H9 (cell line): ENCODE measurements at regions not wholly inside any gene's neighbourhood (a gene's known extent, or its start where the extent isn't known, plus 50 kb on each side); places are given as distances from the start of the nearest gene placed in this dataset.

Experiments
- DNase-seq: peaks from one replicate; pipeline ENCODE4 v3.0.0-alpha.2; 2017
- H2AFZ ChIP-seq: one replicate; pipeline ENCODE4 v1.6.1; 2013; ENCODE audit warnings: mild to moderate bottlenecking, low read length, control low read depth, moderate library complexity
- H2AK5ac ChIP-seq: 2 replicates; pipeline ENCODE4 v1.6.1; 2013; ENCODE audit warnings: low read length, control low read depth, mixed read lengths; ENCODE audit not compliant: insufficient read length
- H2BK120ac ChIP-seq: one replicate; pipeline ENCODE4 v1.6.1; 2013; ENCODE audit warnings: low read depth, mild to moderate bottlenecking, low read length, control low read depth, inconsistent platforms; ENCODE audit not compliant: poor library complexity, severe bottlenecking
- H2BK12ac ChIP-seq: 2 replicates; pipeline ENCODE4 v1.6.1; 2013; ENCODE audit warnings: low read length, control low read depth, mixed read lengths, low read depth; ENCODE audit not compliant: insufficient read length
- H2BK15ac ChIP-seq: 2 replicates; pipeline ENCODE4 v1.6.1; 2013; ENCODE audit warnings: low read depth, low read length, control low read depth
- H2BK20ac ChIP-seq: one replicate; pipeline ENCODE4 v1.6.1; 2013; ENCODE audit warnings: low read depth, mild to moderate bottlenecking, low read length, control low read depth, inconsistent platforms; ENCODE audit not compliant: poor library complexity, severe bottlenecking
- H2BK5ac ChIP-seq: 2 replicates; pipeline ENCODE4 v1.6.1; 2013; ENCODE audit warnings: low read length, control low read depth, mixed read lengths; ENCODE audit not compliant: insufficient read length
- H3K14ac ChIP-seq: 2 replicates; pipeline ENCODE4 v1.6.1; 2013; ENCODE audit warnings: low read length, control low read depth; ENCODE audit not compliant: insufficient read depth
- H3K18ac ChIP-seq: 2 replicates; pipeline ENCODE4 v1.6.1; 2013; ENCODE audit warnings: low read depth, mild to moderate bottlenecking, mixed read lengths, low read length, control low read depth; ENCODE audit not compliant: insufficient read length
- H3K23ac ChIP-seq: 2 replicates; pipeline ENCODE4 v1.6.1; 2013; ENCODE audit warnings: low read length, control low read depth, mixed read lengths, low read depth; ENCODE audit not compliant: insufficient read length
- H3K23me2 ChIP-seq: 2 replicates; pipeline ENCODE4 v1.6.1; 2013; ENCODE audit warnings: low read depth, mild to moderate bottlenecking, mixed read lengths, low read length, control low read depth; ENCODE audit not compliant: insufficient read length, poor library complexity, severe bottlenecking
- H3K27ac ChIP-seq: 2 replicates; pipeline ENCODE4 v1.5.1; 2013; ENCODE audit warnings: low read length, control low read depth, mixed read lengths, low read depth; ENCODE audit not compliant: insufficient read length
- H3K27me3 ChIP-seq: 2 replicates; pipeline ENCODE4 v1.6.1; 2013; ENCODE audit warnings: low read length, control low read depth, inconsistent platforms; ENCODE audit not compliant: insufficient read depth
- H3K4ac ChIP-seq: 2 replicates; pipeline ENCODE4 v1.6.1; 2013; ENCODE audit warnings: low read depth, mild to moderate bottlenecking, control low read depth, inconsistent platforms, low read length, moderate library complexity
- H3K4me1 ChIP-seq: 2 replicates; pipeline ENCODE4 v1.6.1; 2013; ENCODE audit warnings: low read length, control low read depth, inconsistent platforms; ENCODE audit not compliant: insufficient read depth
- H3K4me2 ChIP-seq: 2 replicates; pipeline ENCODE4 v1.6.1; 2013; ENCODE audit warnings: low read length, control low read depth, mixed read lengths; ENCODE audit not compliant: insufficient read length, insufficient read depth
- H3K56ac ChIP-seq: 2 replicates; pipeline ENCODE4 v1.6.1; 2013; ENCODE audit warnings: low read depth, mild to moderate bottlenecking, mixed read lengths, low read length, control low read depth; ENCODE audit not compliant: insufficient read length
- H3K79me1 ChIP-seq: 2 replicates; pipeline ENCODE4 v1.6.1; 2013; ENCODE audit warnings: low read depth, mild to moderate bottlenecking, moderate library complexity, low read length, control low read depth, inconsistent platforms; ENCODE audit not compliant: insufficient read depth, poor library complexity, severe bottlenecking
- H3K79me2 ChIP-seq: 2 replicates; pipeline ENCODE4 v1.6.1; 2013; ENCODE audit warnings: low read length, control low read depth, inconsistent platforms; ENCODE audit not compliant: insufficient read depth
- H3K9ac ChIP-seq: 2 replicates; pipeline ENCODE4 v1.6.1; 2013; ENCODE audit warnings: low read length, control low read depth, mixed read lengths; ENCODE audit not compliant: insufficient read length; ENCODE audit errors: extremely low read depth
- H3K9me3 ChIP-seq: one replicate; pipeline ENCODE4 v1.6.1; 2013; ENCODE audit warnings: low read depth, low read length, inconsistent platforms; ENCODE audit not compliant: control insufficient read depth
- H3T11ph ChIP-seq: one replicate; pipeline ENCODE4 v1.6.1; 2013; ENCODE audit warnings: mild to moderate bottlenecking, low read length, control low read depth, inconsistent platforms
- H4K20me1 ChIP-seq: one replicate; pipeline ENCODE4 v1.6.1; 2013; ENCODE audit not compliant: control insufficient read depth, insufficient read length, insufficient read depth
- H4K5ac ChIP-seq: 2 replicates; pipeline ENCODE4 v1.6.1; 2013; ENCODE audit warnings: low read depth, mild to moderate bottlenecking, mixed read lengths, low read length, control low read depth; ENCODE audit not compliant: insufficient read length
- H4K8ac ChIP-seq: replicated peaks from 2 replicates; pipeline ENCODE4 v1.6.1; 2013; ENCODE audit warnings: low read length, control low read depth, mixed read lengths, low read depth; ENCODE audit not compliant: insufficient read length
- H4K91ac ChIP-seq: 2 replicates; pipeline ENCODE4 v1.6.1; 2013; ENCODE audit warnings: low read depth, mild to moderate bottlenecking, moderate library complexity, mixed read lengths, low read length, control low read depth; ENCODE audit not compliant: insufficient read length
- H3K27ac Mint-ChIP-seq, 3 experiments: 2 replicates in 2 of 3; 3 replicates in 1 of 3; pipeline ENCODE4 v1.8.0; 2020 to 2021; ENCODE audit warnings: mixed read lengths in 3 of 3, mild to moderate bottlenecking in 1 of 3, moderate library complexity in 1 of 3
- H3K27me3 Mint-ChIP-seq: 2 replicates; pipeline ENCODE4 v1.8.0; 2021; ENCODE audit warnings: low read depth, mild to moderate bottlenecking, moderate library complexity, mixed read lengths
- H3K36me3 Mint-ChIP-seq, 3 experiments: 2 replicates in 2 of 3; 3 replicates in 1 of 3; pipeline ENCODE4 v1.8.0; 2020 to 2021; ENCODE audit warnings: low read depth in 3 of 3, mixed read lengths in 3 of 3; ENCODE audit not compliant: insufficient read depth in 1 of 3
- H3K4me1 Mint-ChIP-seq, 2 experiments: 2 replicates each; pipeline ENCODE4 v1.8.0; 2020; ENCODE audit warnings: mixed read lengths in 2 of 2
- H3K4me3 Mint-ChIP-seq, 2 experiments: 2 replicates in 1 of 2; 3 replicates in 1 of 2; pipeline ENCODE4 v1.8.0; 2020 to 2021; ENCODE audit warnings: mild to moderate bottlenecking in 2 of 2, mixed read lengths in 2 of 2, moderate library complexity in 1 of 2
- H3K9me3 Mint-ChIP-seq, 2 experiments: 2 replicates in 1 of 2; 3 replicates in 1 of 2; pipeline ENCODE4 v1.8.0; 2020; ENCODE audit warnings: mild to moderate bottlenecking in 2 of 2, mixed read lengths in 2 of 2, moderate library complexity in 1 of 2
- WGBS: extraction: QIAGEN DNeasy Blood & Tissue Kit; methylation state at CpG from one replicate; pipeline ENCODE4 v1.1.7; 2013; ENCODE audit warnings: missing lambda C conversion rate, low lambda C conversion rate, mixed read lengths; ENCODE audit not compliant: insufficient read length; ENCODE audit errors: extremely low coverage; 5-methylcytosine and 5-hydroxymethylcytosine counted together
- TF ChIP-seq, protein P1 (sequence below): fragments of 200-600 bp; sonication (generic); conservative IDR thresholded peaks from 3 replicates; pipeline ENCODE4 v1.8.0; 2021; ENCODE audit warnings: antibody characterized with exemption, mild to moderate bottlenecking

DNA sequence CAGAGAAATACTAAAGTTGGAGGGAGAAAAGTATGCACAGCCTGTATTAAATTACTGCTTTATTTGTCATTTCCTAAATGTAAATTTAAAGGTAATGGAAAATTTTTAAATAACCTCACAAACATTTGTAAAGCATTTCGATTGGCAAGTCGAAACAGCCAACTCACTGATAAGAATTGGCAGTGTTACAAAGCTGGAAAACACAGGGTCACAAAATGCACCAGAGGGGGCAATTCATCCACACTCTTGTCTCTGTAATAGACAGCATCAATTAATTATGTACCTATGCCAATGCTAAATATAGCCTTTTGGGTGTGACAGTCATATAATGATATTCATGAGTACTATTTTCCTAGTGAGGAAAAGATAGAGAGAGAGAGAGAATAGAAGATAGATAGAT is 140.6 kb upstream of the PRLR start:
- no peak overlapping the region for H3K23ac ChIP-seq
- H3K4ac ChIP-seq, result peak overlapping the region; percentile 82; the same call in 1 of the 2 replicates
- H3K27ac Mint-ChIP-seq, result no peak overlapping the region
- no peak overlapping the region for H4K8ac ChIP-seq
- peaks cover 6 to 9% of the 10 kb centered on the region in 2 experiments for H3K4me1 Mint-ChIP-seq
- H3K14ac ChIP-seq, result no peak overlapping the region
- H3K27me3 Mint-ChIP-seq, result no peaks in the 10 kb centered on the region
- no peaks in the 10 kb centered on the region for H4K20me1 ChIP-seq
- H2BK120ac ChIP-seq, result peak overlapping the region; percentile 86
- no peak overlapping the region for H3K4me3 Mint-ChIP-seq
- H3K4me2 ChIP-seq, result no peak overlapping the region
- H3K36me3 Mint-ChIP-seq, result no peaks in the 10 kb centered on the region
- peak overlapping the region; percentile 82 for H3K18ac ChIP-seq
- H3K9me3 ChIP-seq, result no peaks in the 10 kb centered on the region
- WGBS, result no CpG with 5 or more reads among the region's 2 CpGs
- no peak overlapping the region for H3K56ac ChIP-seq
- no peaks in the 10 kb centered on the region for H3K79me1 ChIP-seq
- no peak overlapping the region for H2AFZ ChIP-seq
- DNase-seq, result no peak
- H3K79me2 ChIP-seq, result no peaks in the 10 kb centered on the region
- H3K4me1 ChIP-seq, result no peaks in the 10 kb centered on the region
- no peak overlapping the region for H4K91ac ChIP-seq
- H2BK12ac ChIP-seq, result no peak overlapping the region
- H3K27me3 ChIP-seq, result no peaks in the 10 kb centered on the region
- H2BK15ac ChIP-seq, result no peak overlapping the region
- no peaks in the 10 kb centered on the region for H3K9me3 Mint-ChIP-seq
- H3K9ac ChIP-seq, result no peak overlapping the region
- peak overlapping the region; percentile 93 for H2BK20ac ChIP-seq
- H2BK5ac ChIP-seq, result no peak overlapping the region
- H3K23me2 ChIP-seq, result no peaks in the 10 kb centered on the region
- no peak overlapping the region for H4K5ac ChIP-seq
- TF ChIP-seq, protein P1, sequence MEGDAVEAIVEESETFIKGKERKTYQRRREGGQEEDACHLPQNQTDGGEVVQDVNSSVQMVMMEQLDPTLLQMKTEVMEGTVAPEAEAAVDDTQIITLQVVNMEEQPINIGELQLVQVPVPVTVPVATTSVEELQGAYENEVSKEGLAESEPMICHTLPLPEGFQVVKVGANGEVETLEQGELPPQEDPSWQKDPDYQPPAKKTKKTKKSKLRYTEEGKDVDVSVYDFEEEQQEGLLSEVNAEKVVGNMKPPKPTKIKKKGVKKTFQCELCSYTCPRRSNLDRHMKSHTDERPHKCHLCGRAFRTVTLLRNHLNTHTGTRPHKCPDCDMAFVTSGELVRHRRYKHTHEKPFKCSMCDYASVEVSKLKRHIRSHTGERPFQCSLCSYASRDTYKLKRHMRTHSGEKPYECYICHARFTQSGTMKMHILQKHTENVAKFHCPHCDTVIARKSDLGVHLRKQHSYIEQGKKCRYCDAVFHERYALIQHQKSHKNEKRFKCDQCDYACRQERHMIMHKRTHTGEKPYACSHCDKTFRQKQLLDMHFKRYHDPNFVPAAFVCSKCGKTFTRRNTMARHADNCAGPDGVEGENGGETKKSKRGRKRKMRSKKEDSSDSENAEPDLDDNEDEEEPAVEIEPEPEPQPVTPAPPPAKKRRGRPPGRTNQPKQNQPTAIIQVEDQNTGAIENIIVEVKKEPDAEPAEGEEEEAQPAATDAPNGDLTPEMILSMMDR, result no peak
- peak overlapping the region; percentile 92 for H3T11ph ChIP-seq
- no peak overlapping the region for H3K27ac ChIP-seq
- H2AK5ac ChIP-seq, result no peak overlapping the region
